ENCODE measurements at regions not wholly inside any gene's neighbourhood (a gene's known extent, or its start where the extent isn't known, plus 50 kb on each side); places are given as distances from the start of the nearest gene placed in this dataset.

- no peak for TF ChIP-seq EP300 (IDR thresholded peaks at IDR 0.05)
- TF ChIP-seq, protein P1, sequence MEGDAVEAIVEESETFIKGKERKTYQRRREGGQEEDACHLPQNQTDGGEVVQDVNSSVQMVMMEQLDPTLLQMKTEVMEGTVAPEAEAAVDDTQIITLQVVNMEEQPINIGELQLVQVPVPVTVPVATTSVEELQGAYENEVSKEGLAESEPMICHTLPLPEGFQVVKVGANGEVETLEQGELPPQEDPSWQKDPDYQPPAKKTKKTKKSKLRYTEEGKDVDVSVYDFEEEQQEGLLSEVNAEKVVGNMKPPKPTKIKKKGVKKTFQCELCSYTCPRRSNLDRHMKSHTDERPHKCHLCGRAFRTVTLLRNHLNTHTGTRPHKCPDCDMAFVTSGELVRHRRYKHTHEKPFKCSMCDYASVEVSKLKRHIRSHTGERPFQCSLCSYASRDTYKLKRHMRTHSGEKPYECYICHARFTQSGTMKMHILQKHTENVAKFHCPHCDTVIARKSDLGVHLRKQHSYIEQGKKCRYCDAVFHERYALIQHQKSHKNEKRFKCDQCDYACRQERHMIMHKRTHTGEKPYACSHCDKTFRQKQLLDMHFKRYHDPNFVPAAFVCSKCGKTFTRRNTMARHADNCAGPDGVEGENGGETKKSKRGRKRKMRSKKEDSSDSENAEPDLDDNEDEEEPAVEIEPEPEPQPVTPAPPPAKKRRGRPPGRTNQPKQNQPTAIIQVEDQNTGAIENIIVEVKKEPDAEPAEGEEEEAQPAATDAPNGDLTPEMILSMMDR (IDR thresholded peaks at IDR 0.05) = no peak
These were observed 61.0 kb upstream of the SPTLC1 start for GRCh38 chr9:92176068-92176799.

All from esophagus muscularis mucosa (tissue), 3 donors.